DMS53 treated with DMSO at 0.1 percent for 48 hours (cell line): ENCODE measurements at regions not wholly inside any gene's neighbourhood (a gene's known extent, or its start where the extent isn't known, plus 50 kb on each side); places are given as distances from the start of the nearest gene placed in this dataset.
"Not testable (repeated sequence)": the region's sequence is repeated elsewhere in the genome, so short reads cannot be mapped to it uniquely, and the experiment has no call there.

Experiments
- DNase-seq: peaks from one replicate; lab custom pipeline; 2025; ENCODE audit not compliant: unreplicated experiment; lab: John Stamatoyannopoulos, UW

DNA sequence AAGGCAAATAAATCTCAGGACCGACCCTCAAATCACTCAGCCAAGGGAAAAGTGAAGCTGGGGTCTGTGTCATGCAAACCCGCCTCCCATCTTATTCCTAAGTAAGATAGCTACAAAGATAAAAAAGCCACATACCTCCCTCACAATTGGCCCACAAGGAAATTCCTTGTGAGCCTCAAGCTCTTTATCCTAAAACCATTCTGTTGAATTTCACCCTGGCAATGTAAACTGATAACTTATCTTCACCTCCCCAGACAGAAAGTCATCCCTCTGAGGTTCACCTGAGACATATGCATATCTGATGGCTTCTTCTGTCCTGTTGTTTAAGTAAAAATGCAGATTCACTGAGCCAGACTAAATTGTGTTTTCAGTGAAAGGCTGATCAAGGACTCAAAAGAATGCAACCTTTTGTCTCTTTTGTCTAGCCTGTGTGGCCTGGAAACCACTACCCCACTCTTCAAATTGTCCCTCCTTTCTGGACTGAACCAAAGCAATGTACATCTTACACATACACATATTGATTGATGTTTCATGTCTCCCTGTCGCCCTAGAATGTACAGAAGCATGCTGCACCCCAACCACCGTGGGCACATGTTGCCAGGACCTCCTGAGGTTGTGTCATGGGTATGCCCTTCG lies 91.3 kb downstream of the MFAP3L start:
- DNase-seq, result no peak

DNA sequence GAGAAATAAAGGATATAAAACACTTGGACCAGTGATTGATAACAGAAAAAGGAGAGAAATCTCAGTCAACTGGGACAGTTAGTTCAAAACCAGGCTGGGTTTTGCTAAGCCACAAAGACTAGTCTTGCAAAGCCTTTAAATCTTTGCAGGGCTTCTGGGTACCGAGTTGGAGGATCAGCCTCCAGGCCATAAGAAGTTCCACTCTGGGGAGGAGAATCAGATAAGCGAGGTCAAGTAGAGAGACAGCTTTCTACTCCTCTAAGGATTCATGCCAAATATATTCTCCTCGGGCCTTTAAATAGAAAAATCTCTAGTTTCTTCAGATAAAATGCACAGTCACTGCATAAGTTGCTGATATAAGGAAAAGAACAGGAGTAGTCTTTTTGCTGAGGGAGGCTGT lies 92.7 kb downstream of the MFAP3L start:
- DNase-seq, result no peak

DNA sequence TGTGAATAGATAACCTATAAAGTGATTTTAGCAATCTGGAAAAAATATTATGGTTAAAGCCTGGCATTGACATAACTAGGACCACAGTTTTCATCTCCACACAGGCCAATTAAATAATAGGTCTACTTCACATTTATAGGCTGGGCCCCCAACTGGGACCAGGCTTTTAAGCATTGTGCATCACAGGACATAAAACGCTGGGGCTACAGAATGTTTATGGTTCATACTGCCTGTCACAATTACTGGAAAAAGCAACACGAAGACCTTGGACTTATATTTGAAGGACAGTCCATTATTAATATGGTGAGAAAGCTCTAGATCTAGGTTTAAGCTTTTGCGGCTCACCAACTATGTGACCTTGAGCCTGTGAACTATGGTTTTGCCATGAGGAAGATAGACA lies 94.2 kb downstream of the MFAP3L start:
- no peak for DNase-seq

DNA sequence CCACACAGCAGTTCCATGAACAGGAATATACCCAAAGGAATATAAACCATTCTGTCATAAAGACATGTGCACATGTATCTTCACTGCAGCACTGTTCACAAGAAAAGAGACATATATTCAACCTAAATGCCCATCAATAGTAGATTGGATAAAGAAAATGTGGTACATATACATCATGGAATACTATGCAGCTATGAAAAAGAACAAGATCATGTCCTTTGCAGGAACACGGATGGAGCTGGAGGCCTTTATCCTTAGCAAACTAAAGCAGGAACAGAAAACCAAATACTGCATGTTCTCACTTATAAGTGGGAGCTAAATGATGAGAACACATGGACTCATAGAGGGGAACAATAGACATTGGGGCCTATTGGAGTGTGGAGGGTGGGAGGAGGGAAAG lies 95.4 kb downstream of the MFAP3L start:
- DNase-seq, result not testable (repeated sequence)

DNA sequence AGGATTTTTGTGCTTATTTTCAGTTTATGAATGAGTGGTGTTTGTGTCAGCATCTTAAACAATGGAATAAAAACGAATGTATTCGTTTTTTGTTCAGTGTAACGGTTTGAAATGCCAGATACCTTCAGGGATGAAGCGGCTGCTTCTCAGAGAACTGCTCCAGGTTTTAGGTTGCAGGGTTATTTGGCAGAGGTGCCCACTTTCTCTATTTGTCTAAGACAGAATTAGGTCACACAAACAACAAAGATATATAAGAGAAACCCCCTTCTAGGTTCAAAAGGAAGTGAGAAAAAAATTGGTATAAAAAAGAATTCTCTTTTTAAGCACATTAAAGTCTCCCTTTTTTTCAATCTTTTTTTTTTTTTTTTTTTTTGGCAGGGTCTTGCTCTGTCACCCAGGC lies 98.9 kb downstream of the MFAP3L start:
- DNase-seq, result no peak

GRCh38 chr4:169925678-169926077 lies 100.5 kb downstream of the MFAP3L start:
- no peak for DNase-seq

- DNase-seq, result no peak
These were observed 103.4 kb downstream of the MFAP3L start for GRCh38 chr4:169922632-169923276.

- DNase-seq, result no peak
These were observed 104.5 kb downstream of the MFAP3L start for GRCh38 chr4:169921732-169922131.

- no peak for DNase-seq
These were observed 105.0 kb downstream of the MFAP3L start for GRCh38 chr4:169921237-169921636.

GRCh38 chr4:169919194-169920124 lies 106.7 kb downstream of the MFAP3L start:
- DNase-seq, result not testable (repeated sequence)

GRCh38 chr4:169915545-169915944 lies 110.7 kb downstream of the MFAP3L start:
- DNase-seq, result no peak

DNA sequence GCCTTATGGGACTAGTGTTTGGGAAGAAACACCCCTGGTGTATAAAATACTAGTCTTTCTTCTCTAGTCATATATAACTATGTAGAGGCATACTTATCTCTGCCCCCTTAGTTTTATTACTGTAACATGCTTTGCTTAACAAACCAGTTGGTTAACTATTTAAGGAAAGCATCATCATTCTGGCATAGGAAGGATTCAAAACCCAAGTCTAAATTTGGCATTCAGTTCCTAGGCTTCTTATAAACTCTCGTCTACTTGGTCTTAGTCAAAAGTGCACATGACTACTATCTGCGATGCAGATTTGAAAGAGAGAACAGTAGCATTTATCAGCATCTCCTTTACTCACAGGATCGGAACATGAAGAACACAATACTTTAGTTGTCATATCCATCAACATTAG lies 111.3 kb downstream of the MFAP3L start:
- no peak for DNase-seq

DNA sequence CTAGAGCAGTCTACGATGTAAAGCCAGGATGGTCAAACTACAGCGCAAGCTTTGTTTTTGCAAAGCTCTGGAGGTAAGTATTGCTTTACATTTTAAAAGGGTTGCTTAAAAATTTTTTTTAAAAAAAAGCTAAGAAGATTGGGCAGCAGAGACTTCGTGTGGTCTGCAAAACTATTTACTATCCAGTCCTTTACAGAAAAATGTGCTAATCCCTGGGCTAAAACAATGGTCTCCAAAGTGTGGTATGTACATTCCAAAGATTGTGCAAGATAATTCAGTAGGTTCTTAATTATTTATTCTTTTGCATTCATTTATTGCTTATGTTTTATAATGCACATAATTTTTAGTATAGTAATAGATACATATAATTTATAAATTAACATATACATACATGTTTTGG lies 113.2 kb downstream of the MFAP3L start:
- DNase-seq, result no peak

DNA sequence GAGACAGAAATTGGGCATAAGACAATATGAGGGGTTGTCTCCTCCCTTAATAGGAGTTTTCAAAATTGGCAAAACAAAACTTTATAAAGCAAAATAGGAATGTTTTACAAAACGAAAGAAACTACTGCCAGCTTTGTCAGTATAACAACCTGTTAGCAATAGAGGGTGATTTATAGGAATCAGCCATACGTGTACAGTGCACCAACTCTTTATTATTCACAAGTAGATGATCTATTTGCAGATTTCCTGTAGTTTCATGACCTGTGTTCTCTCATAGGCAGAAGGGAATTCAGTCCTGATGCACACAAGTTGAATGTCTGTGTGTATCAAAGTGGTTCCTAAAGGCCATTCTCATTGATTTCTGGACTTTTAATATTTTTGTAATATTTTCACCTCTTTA lies 116.3 kb downstream of the MFAP3L start:
- no peak for DNase-seq

DNA sequence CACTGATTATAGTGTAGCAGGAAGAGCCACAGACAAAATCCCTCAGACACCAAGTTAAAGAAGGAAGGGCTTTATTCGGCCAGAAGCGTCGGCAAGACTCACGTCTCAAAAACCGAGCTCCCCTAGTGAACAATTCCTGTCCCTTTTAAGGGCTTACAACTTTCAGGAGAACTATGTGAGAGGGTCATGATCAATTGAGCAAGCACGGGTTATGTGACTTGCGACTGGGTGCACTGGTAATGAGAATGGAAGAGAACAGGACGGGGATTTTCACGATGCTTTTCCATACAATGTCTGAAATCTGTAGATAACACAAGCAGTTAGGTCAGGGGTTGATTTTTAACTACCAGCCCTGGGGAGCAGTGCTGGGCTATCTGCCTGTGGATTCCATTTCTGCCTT lies 116.7 kb downstream of the MFAP3L start:
- DNase-seq, result no peak

GRCh38 chr4:169907705-169908104 lies 118.5 kb downstream of the MFAP3L start:
- DNase-seq, result no peak

DNA sequence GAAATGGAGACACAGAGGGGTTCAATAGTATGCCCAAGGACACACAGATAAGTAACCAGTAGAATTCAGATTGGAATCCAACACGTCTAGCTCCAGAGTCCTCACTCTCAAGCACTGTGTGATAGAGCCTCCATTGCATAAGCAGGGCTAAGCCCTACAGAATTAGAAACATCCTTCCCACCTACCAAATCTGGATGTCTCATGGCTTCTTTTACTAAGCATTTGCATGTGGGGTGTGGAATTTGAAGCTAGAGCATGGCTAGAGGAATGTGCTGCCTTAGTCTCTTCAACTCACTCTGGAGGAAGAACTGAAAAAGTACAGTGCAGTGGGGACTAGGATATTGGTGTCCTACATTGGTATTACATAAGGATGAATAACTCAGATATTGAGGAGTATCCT lies 119.4 kb downstream of the MFAP3L start:
- no peak for DNase-seq

GRCh38 chr4:169906104-169906503 lies 120.1 kb downstream of the MFAP3L start:
- DNase-seq, result no peak

GRCh38 chr4:169902658-169903345 lies 123.4 kb downstream of the MFAP3L start:
- DNase-seq, result no peak

DNA sequence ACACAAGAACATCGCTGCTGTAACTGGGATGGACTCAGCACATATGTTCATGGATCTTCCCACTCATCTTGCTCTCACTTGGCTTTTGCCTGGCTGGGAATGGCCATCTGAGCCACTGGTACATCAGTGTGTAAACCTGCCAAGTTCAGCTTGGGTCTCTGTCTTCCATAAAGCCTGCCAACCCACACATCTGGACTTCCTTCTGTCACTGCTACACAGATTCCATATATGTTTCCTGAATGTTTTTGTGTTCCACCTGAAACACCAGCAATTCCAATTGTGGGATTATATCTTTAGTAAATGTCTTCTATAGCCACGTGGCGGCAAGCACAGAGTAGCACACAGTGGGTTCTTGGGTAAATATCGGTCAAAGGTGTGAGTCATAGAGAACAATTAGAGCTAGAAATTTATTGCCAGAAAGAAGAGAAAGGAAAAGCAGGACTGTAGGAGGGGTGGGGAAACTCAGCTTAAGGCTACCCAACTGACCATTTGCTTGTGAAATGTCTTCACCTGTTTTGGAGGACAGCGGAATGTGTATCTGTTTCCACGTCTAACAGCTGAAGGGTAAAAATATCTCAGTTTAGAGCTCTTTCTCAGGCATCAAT lies 125.9 kb downstream of the MFAP3L start:
- DNase-seq, result no peak

GRCh38 chr4:169899295-169899694 lies 126.9 kb downstream of the MFAP3L start:
- DNase-seq, result no peak
